Heart left ventricle (tissue), 16 donors: ENCODE measurements at regions not wholly inside any gene's neighbourhood (a gene's known extent, or its start where the extent isn't known, plus 50 kb on each side); places are given as distances from the start of the nearest gene placed in this dataset.

ENCODE experiments used
- ATAC-seq, 4 donors: fragments of 200-7000 bp; cut with Tn5 transposase; one replicate each; pipeline ENCODE4 v1.9.1; 2020 to 2022; ENCODE audit warnings: moderate library complexity in 4 of 4, mild to moderate bottlenecking in 3 of 4, moderate number of reproducible peaks in 1 of 4
- DNase-seq, 5 donors: peaks; one replicate each; pipeline ENCODE4 v3.0.0-alpha.2; 2020
- H3K27ac ChIP-seq, 12 donors: fragments of 200-600 bp; sonication (generic) in 4 of 12; one replicate each; pipeline versions ENCODE4 v1.5.0 to v1.8.0; 2016 to 2022; ENCODE audit warnings: mild to moderate bottlenecking in 2 of 12
- H3K27me3 ChIP-seq, 9 donors: fragments of 200-600 bp; sonication (generic) in 2 of 9; one replicate each; pipeline versions ENCODE4 v1.5.1 to v1.8.0; 2016 to 2022; ENCODE audit warnings: mild to moderate bottlenecking in 3 of 9
- H3K36me3 ChIP-seq, 9 donors: fragments of 200-600 bp; sonication (generic) in 2 of 9; one replicate each; pipeline versions ENCODE4 v1.5.0 to v1.8.0; 2018 to 2022; ENCODE audit warnings: mild to moderate bottlenecking in 2 of 9
- H3K4me1 ChIP-seq, 12 donors: fragments of 200-600 bp; sonication (generic) in 4 of 12; one replicate each; pipeline versions ENCODE4 v1.5.0 to v1.8.0; 2016 to 2022; ENCODE audit warnings: mild to moderate bottlenecking in 3 of 12
- H3K4me3 ChIP-seq, 12 donors: fragments of 200-600 bp; sonication (generic) in 4 of 12; one replicate each; pipeline versions ENCODE4 v1.5.0 to v1.8.0; 2017 to 2022; ENCODE audit warnings: mild to moderate bottlenecking in 9 of 12, moderate library complexity in 4 of 12
- H3K9me3 ChIP-seq, 12 donors: fragments of 200-600 bp; sonication (generic) in 4 of 12; one replicate each; pipeline versions ENCODE4 v1.5.0 to v1.8.0; 2016 to 2022; ENCODE audit warnings: mild to moderate bottlenecking in 1 of 12
- CTCF ChIP-seq, 12 donors: fragments of 200-600 bp; sonication (generic) in 4 of 12; IDR thresholded peaks; one replicate each; pipeline versions ENCODE4 v1.5.0 to v1.8.0; 2018 to 2022; ENCODE audit warnings: antibody characterized with exemption in 12 of 12, mild to moderate bottlenecking in 5 of 12
- POLR2A ChIP-seq, 2 donors: fragments of 450-650 bp; IDR thresholded peaks; one replicate each; pipeline ENCODE4 v1.6.1; 2017; ENCODE audit warnings: antibody characterized with exemption in 2 of 2, mild to moderate bottlenecking in 2 of 2, moderate library complexity in 2 of 2
- WGBS, 4 donors: extraction: QIAGEN DNeasy Blood & Tissue Kit in 2 of 4; methylation state at CpG; one replicate each; pipeline versions ENCODE4 v1.1.5 to v1.1.7; 2013 to 2018; 5-methylcytosine and 5-hydroxymethylcytosine counted together
- intact Hi-C, 10 donors: fragments of 100-400 bp; cut with DNase I; formaldehyde crosslinking; loops; one replicate each; pipeline versions ENCODE4 v1.11.1 to v1.14.2; 2022
- donor health status: ischemic (EF 13 %, LVEDD 7.1; RV severe dilation, severe dysfunction).
- donor health status: healthy with polysubstance abuse.
- donor health status: DM: no; HTN: yes; CAD: no.
- donor health status: DM: no; HTN: no; CAD: no.
- donor health status: ischemic (EF 25% LVEDD 6.9; RV normal size, moderate dysfunction).
- donor health status: ischemic (EF 25% LVEDD 5.7; RV mildly dilated, moderate dysfunction).
- donor health status: healthy.
- donor health status: DM: yes; HTN: yes; CAD: no.
- donor health status: ischemic (EF 35%, LVEDD 5.7; RV mildly dilated, moderate dysfunction).
- donor health status: nonischemic (EF 11% LVEDD 7.7; RV severe dilation, severe dysfunction).
- donor health status: DM: yes; HTN: yes; CAD: no.
- donor health status: PGD.
- donor health status: ischemic (EF 29% LVEDD 5.4; RV normal size, mild dysfunction).
- donor health status: nonischemic (EF 23%, LVEDD 6.1; RV moderate dilation, normal function).

GRCh38 chr10:120095875-120096274 lies 203.3 kb downstream of the SEC23IP start:
- intact Hi-C loops = no loop called here
- no peaks in the 10 kb centered on the region for H3K36me3 ChIP-seq
- H3K9me3 ChIP-seq = no peaks in the 10 kb centered on the region
- H3K27ac ChIP-seq = no peak overlapping the region
- TF ChIP-seq POLR2A (IDR thresholded peaks at IDR 0.05) = no peak
- no peak for TF ChIP-seq CTCF (IDR thresholded peaks at IDR 0.05)
- no peak for DNase-seq
- H3K27me3 ChIP-seq = peaks cover 0 to 3% (median 0%) of the 10 kb centered on the region in 9 donors
- no peaks in the 10 kb centered on the region for H3K4me1 ChIP-seq
- no peak overlapping the region for H3K4me3 ChIP-seq
- no peak for ATAC-seq
- 88 to 90% (median 90%) methylated on average over 3 of the region's 3 CpGs for WGBS, 4 donors

DNA sequence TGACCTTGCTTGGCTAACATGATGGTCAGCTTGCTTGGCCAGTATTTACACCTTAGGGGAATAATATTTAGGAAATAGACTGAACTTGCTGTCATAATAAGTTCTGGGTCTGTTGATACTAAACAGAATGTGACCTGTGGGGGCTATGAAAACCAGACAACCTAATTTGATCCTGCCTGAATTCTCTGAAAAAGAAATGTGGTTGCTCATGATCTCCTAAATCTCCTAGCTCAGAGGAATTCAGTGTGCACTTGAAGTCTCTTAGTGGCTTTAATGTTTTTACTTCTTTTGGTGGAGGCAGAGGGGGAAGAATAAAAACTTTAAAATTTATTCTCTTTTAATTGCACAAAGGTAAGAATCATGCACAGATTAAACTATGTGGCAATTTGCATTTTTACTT lies 205.2 kb downstream of the SEC23IP start:
- no peaks in the 10 kb centered on the region for H3K36me3 ChIP-seq
- H3K27me3 ChIP-seq = peaks cover 0 to 6% (median 0%) of the 10 kb centered on the region in 9 donors
- H3K27ac ChIP-seq = no peak overlapping the region
- DNase-seq (no peak), ATAC-seq (no peak)
- H3K9me3 ChIP-seq = no peaks in the 10 kb centered on the region
- H3K4me3 ChIP-seq = no peak overlapping the region
- H3K4me1 ChIP-seq = no peaks in the 10 kb centered on the region
- TF ChIP-seq POLR2A (IDR thresholded peaks at IDR 0.05) (no peak), CTCF (IDR thresholded peaks at IDR 0.05) (no peak)
- intact Hi-C loops = no loop called here

DNA sequence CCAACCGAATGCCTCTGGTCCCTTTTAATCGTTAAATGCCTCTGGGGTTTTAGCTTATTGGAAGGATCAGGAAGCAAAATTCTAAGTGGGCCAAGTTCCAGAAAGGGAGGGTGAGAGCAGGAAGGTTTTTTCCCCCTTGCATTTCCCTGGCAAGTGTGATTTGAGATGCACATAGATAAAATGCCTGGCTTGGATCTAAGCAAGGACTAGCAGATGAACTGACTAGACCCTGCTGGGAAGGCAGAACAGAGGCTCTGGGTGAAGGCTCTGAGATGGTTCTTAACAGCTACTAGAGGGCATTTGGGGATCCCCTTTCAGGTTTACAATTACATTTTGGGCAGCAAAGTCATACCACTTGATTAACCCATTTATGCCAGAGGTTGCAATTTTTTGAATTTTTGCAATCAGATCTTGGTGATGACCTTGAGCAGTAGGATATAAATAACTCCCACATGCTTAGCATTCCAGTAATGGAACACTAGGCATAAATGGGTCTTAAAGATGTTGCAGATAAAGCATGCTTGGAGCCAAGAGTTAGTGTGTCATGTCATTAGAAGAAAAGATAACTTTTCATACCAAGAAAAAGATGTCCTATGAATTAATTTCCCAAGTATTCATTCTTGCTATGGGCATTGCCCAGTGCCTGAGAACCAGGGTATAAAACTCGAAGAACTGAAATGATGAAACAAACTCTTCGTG lies 205.9 kb downstream of the SEC23IP start:
- ATAC-seq = no peak
- WGBS, 4 donors = 60 to 73% (median 64%) methylated on average over 4 of the region's 4 CpGs
- Histone ChIP-seq H3K27me3 (peaks cover 0 to 6% (median 0%) of the 10 kb centered on the region in 9 donors), H3K4me3 (no peak overlapping the region), H3K27ac (no peak overlapping the region), H3K4me1 (no peaks in the 10 kb centered on the region), H3K36me3 (no peaks in the 10 kb centered on the region), H3K9me3 (no peaks in the 10 kb centered on the region)
- intact Hi-C loops = no loop called here
- DNase-seq = no peak
- TF ChIP-seq POLR2A (IDR thresholded peaks at IDR 0.05) (no peak), CTCF (IDR thresholded peaks at IDR 0.05) (no peak)

- Histone ChIP-seq H3K27ac (no peak overlapping the region), H3K27me3 (peaks cover 0 to 8% (median 0%) of the 10 kb centered on the region in 9 donors), H3K4me3 (no peak overlapping the region), H3K36me3 (no peaks in the 10 kb centered on the region), H3K9me3 (no peaks in the 10 kb centered on the region), H3K4me1 (no peaks in the 10 kb centered on the region)
- intact Hi-C loops = no loop called here
- TF ChIP-seq POLR2A (IDR thresholded peaks at IDR 0.05) (no peak), CTCF (IDR thresholded peaks at IDR 0.05) (no peak)
- ATAC-seq = no peak
- DNase-seq = no peak
- WGBS, 4 donors = 71 to 76% (median 74%) methylated on average over 10 of the region's 10 CpGs
These were observed 211.4 kb downstream of the SEC23IP start for GRCh38 chr10:120103738-120104560.
